ENCODE measurements at regions not wholly inside any gene's neighbourhood (a gene's known extent, or its start where the extent isn't known, plus 50 kb on each side); places are given as distances from the start of the nearest gene placed in this dataset.
A peak's percentile ranks its signal among the peaks of the same experiment; 100 is the strongest.

GRCh38 chr2:21307037-21307436, 183.3 kb downstream of the TDRD15 start:
- no peak for DNase-seq (ENCODE audit: low spot score)
- TF ChIP-seq, protein P1, sequence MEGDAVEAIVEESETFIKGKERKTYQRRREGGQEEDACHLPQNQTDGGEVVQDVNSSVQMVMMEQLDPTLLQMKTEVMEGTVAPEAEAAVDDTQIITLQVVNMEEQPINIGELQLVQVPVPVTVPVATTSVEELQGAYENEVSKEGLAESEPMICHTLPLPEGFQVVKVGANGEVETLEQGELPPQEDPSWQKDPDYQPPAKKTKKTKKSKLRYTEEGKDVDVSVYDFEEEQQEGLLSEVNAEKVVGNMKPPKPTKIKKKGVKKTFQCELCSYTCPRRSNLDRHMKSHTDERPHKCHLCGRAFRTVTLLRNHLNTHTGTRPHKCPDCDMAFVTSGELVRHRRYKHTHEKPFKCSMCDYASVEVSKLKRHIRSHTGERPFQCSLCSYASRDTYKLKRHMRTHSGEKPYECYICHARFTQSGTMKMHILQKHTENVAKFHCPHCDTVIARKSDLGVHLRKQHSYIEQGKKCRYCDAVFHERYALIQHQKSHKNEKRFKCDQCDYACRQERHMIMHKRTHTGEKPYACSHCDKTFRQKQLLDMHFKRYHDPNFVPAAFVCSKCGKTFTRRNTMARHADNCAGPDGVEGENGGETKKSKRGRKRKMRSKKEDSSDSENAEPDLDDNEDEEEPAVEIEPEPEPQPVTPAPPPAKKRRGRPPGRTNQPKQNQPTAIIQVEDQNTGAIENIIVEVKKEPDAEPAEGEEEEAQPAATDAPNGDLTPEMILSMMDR (IDR thresholded peaks at IDR 0.05): no peak
- no peak for ATAC-seq (ENCODE audit: low FRiP score)

DNA sequence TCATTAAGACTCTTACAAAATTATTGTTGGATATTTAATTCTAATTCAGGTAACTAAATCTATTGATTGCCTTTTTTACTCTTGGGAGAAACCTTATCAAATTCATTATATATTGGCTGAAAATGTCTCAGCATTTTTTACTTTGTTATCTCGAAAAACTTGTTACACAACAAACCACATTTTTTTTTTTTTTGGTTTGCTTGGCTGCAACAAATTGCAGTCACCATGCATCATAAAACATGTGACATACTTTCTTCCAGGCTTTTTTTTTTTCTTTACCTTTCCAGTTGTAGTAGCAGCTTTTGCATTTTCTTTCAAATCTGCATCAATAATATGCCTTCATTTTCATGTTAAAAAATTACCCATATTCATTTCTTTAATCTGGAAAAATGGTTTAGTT, 186.7 kb downstream of the TDRD15 start:
- TF ChIP-seq, protein P1 (IDR thresholded peaks at IDR 0.05): no peak
- DNase-seq (ENCODE audit: low spot score) (no peak), ATAC-seq (ENCODE audit: low FRiP score) (no peak)

- no peak for ATAC-seq (ENCODE audit: low FRiP score)
- no peak for DNase-seq (ENCODE audit: low spot score)
- TF ChIP-seq, protein P1 (IDR thresholded peaks at IDR 0.05): no peak
Measured at GRCh38 chr2:21314322-21314835, 190.6 kb downstream of the TDRD15 start.

DNA sequence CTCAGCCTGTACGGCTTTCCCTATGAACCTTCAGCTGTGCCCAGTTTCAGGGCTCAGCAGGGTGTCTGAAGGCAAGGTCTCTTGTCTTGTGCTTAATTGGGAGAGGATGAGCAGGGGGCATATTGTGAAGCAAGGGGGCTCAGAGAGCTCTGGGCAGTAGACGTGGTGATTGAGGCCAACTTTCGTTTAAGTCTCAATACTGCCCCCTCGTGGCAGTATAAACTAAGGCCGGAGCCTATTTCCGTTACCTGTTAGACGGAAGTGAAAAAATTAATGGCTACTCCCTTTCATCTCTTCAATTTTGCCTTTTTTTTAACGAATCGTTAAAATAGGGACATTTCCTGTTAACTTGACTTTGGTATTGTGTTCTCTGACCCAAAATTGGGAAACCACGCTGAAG, 193.4 kb downstream of the TDRD15 start:
- no peak for ATAC-seq (ENCODE audit: low FRiP score)
- DNase-seq (ENCODE audit: low spot score): peak; percentile 39

DNA sequence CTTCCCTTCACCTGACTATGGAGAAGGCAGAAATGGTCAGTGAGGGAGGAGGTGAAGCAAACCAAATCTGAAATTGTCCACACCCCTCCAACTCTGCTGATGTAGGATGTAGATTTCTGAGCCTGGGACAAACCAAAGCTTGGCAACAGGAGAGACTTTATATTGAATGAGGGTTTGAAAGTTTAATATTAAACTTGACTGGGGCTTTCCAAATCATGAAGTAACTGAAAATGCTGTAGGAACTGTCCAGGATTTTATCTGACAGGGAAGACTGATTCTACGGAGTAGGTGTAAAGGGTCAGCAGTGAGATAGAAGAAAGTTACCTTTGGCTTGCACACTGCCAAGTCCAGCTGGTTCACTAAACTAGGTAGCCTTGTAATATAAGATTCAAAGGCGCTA, 194.5 kb downstream of the TDRD15 start:
- TF ChIP-seq, protein P1 (IDR thresholded peaks at IDR 0.05): no peak
- no peak for DNase-seq (ENCODE audit: low spot score)
- no peak for ATAC-seq (ENCODE audit: low FRiP score)

More for the DNA sequence above, 193.4 kb downstream of the TDRD15 start:
- TF ChIP-seq, protein P1 (IDR thresholded peaks at IDR 0.05): no peak

GRCh38 chr2:21326152-21326551, 202.4 kb downstream of the TDRD15 start:
- DNase-seq (ENCODE audit: low spot score) (no peak), ATAC-seq (ENCODE audit: low FRiP score) (no peak)
- TF ChIP-seq, protein P1 (IDR thresholded peaks at IDR 0.05): no peak

DNA sequence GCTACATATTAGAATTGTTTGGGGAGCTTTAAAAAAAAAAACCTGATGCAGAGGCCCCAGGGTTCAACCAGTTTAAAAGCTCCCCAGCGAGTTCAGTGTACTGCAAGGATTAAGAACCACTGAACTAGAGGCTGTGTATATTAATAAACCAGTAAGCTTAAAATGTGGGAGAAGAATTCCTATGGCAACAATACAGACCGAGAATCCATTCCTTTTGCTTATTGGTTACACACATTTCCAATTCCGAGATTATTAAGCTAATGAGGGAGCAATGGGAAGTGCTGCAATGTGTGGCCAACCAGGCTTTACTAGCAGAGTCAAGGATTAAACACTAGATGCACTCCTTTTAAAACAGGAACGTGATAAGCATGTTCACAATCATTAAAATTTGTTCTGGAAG, 204.4 kb downstream of the TDRD15 start:
- TF ChIP-seq, protein P1 (IDR thresholded peaks at IDR 0.05): no peak
- no peak for DNase-seq (ENCODE audit: low spot score)
- ATAC-seq (ENCODE audit: low FRiP score): no peak

Measured in omental fat pad (tissue), 3 donors.